Activated CD8-positive, alpha-beta T cell treated with anti-CD3 and anti-CD28 coated beads for 36 hours (primary cell): ENCODE measurements at regions not wholly inside any gene's neighbourhood (a gene's known extent, or its start where the extent isn't known, plus 50 kb on each side); places are given as distances from the start of the nearest gene placed in this dataset.

Experiments
- ATAC-seq: fragments of 200-7000 bp; cut with Tn5 transposase; one replicate; pipeline ENCODE4 v1.10.0; 2021; ENCODE audit warnings: mild to moderate bottlenecking, moderate library complexity
- CTCF ChIA-PET: fragments of 350-600 bp; sonication (Branson Sonifier 250); formaldehyde crosslinking; loops from one replicate; lab custom pipeline; 2021; ENCODE audit warnings: antibody characterized with exemption; lab: Charles Lee
- POLR2A ChIA-PET: fragments of 350-600 bp; sonication (Branson Sonifier 250); formaldehyde crosslinking; loops from one replicate; lab custom pipeline; 2021; ENCODE audit warnings: antibody characterized with exemption; lab: Charles Lee
- DNase-seq: peaks from one replicate; pipeline ENCODE4 v3.0.0-alpha.2; 2020
- H3K27ac Mint-ChIP-seq: one replicate; pipeline ENCODE4 v1.8.0; 2021; ENCODE audit warnings: mild to moderate bottlenecking, mixed read lengths
- H3K27me3 Mint-ChIP-seq: one replicate; pipeline ENCODE4 v1.8.0; 2021; ENCODE audit warnings: mixed read lengths
- H3K36me3 Mint-ChIP-seq: one replicate; pipeline ENCODE4 v1.8.0; 2021; ENCODE audit warnings: low read depth, mixed read lengths
- H3K4me1 Mint-ChIP-seq: one replicate; pipeline ENCODE4 v1.8.0; 2021; ENCODE audit warnings: low read depth, mixed read lengths
- H3K4me3 Mint-ChIP-seq: one replicate; pipeline ENCODE4 v1.8.0; 2021; ENCODE audit warnings: mild to moderate bottlenecking, moderate library complexity, mixed read lengths
- H3K9me3 Mint-ChIP-seq: one replicate; pipeline ENCODE4 v1.8.0; 2021; ENCODE audit warnings: mixed read lengths
- intact Hi-C: fragments of 100-400 bp; cut with micrococcal nuclease; formaldehyde crosslinking; loops from one replicate; pipeline ENCODE4 v1.10.0; 2022
- TF ChIP-seq, protein P1 (sequence below): fragments of 200-600 bp; IDR thresholded peaks from one replicate; pipeline ENCODE4 v1.8.0; 2022; ENCODE audit warnings: antibody characterized with exemption, mild to moderate bottlenecking

DNA sequence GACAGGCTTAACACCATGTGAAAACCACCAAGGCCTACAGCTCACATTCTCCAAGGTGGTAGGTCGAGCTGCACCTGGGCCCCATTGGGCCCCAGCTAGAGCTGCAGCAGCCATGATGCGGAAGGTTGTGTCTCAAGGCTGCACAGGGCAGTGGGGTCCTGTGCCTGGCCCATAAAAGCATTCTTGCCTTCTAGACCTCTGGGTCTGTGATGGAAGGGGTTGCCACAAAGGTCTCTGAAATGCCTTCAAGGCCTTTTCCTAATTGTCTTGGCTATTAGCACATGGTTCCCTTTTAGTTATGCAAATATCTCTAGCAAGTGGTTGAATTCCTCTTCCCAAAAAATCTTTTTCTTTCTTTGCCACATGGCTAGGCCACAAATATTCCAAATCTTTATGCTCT is 52.5 kb upstream of the C11orf58 start:
- Mint-ChIP-seq H3K4me1 (no peaks in the 10 kb centered on the region), H3K27ac (no peak overlapping the region), H3K4me3 (no peak overlapping the region), H3K36me3 (no peaks in the 10 kb centered on the region), H3K9me3 (no peaks in the 10 kb centered on the region), H3K27me3 (peaks cover 2% of the 10 kb centered on the region)
- DNase-seq = no peak
- ChIA-PET CTCF (no interaction called here), POLR2A (no interaction called here)
- no peak for ATAC-seq
- TF ChIP-seq, protein P1, sequence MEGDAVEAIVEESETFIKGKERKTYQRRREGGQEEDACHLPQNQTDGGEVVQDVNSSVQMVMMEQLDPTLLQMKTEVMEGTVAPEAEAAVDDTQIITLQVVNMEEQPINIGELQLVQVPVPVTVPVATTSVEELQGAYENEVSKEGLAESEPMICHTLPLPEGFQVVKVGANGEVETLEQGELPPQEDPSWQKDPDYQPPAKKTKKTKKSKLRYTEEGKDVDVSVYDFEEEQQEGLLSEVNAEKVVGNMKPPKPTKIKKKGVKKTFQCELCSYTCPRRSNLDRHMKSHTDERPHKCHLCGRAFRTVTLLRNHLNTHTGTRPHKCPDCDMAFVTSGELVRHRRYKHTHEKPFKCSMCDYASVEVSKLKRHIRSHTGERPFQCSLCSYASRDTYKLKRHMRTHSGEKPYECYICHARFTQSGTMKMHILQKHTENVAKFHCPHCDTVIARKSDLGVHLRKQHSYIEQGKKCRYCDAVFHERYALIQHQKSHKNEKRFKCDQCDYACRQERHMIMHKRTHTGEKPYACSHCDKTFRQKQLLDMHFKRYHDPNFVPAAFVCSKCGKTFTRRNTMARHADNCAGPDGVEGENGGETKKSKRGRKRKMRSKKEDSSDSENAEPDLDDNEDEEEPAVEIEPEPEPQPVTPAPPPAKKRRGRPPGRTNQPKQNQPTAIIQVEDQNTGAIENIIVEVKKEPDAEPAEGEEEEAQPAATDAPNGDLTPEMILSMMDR = no peak
- intact Hi-C loops = no loop called here

GRCh38 chr11:16678466-16679116 is 59.9 kb upstream of the C11orf58 start:
- intact Hi-C loops = no loop called here
- no peak overlapping the region for H3K4me3 Mint-ChIP-seq
- DNase-seq (no peak), ATAC-seq (no peak)
- TF ChIP-seq, protein P1 = no peak
- H3K4me1 Mint-ChIP-seq = no peaks in the 10 kb centered on the region
- CTCF ChIA-PET = interaction anchor here (1.5 kb wide), 1 partner anchor 109 kb away, joined by 5 read pairs; no protein-coding TSS in a partner anchor
- H3K9me3 Mint-ChIP-seq = peaks cover 4% of the 10 kb centered on the region
- H3K36me3 Mint-ChIP-seq = no peaks in the 10 kb centered on the region
- no peak overlapping the region for H3K27ac Mint-ChIP-seq
- POLR2A ChIA-PET = no interaction called here
- peaks cover 7% of the 10 kb centered on the region for H3K27me3 Mint-ChIP-seq

DNA sequence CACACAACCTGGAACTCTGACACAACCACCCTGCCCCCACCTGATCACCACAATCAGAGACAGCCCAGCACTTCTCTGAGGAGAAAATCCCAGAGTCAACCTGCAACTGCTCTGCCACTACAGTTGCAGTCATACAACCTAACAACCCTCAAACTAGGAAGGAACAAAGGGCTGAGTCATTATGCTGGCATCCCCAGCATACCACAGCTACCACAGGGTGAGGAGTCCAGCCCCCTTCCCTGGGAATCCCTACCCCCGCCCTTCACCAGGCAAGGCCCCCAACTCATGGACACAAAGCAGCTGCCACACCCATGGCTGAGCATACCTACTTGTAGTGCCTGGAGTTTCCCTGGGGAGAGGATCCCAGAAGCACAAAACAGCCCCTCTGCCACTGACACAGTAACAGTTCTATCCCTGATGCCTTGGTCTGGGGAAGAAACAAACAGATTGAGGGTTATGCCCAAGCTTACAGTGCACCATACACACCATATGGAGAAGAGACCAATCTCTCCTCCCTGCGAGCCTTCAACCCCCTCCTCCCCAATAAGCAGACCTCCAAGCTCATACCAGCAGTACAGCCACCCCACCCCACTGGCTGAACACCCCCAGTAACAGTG is 68.5 kb upstream of the C11orf58 start:
- TF ChIP-seq, protein P1 = no peak
- ChIA-PET CTCF (no interaction called here), POLR2A (no interaction called here)
- Mint-ChIP-seq H3K36me3 (no peaks in the 10 kb centered on the region), H3K27me3 (peaks cover 6% of the 10 kb centered on the region), H3K4me1 (no peaks in the 10 kb centered on the region), H3K4me3 (no peak overlapping the region), H3K27ac (no peak overlapping the region), H3K9me3 (peaks cover 15% of the 10 kb centered on the region)
- ATAC-seq (no peak), DNase-seq (no peak)
- intact Hi-C loops = no loop called here

DNA sequence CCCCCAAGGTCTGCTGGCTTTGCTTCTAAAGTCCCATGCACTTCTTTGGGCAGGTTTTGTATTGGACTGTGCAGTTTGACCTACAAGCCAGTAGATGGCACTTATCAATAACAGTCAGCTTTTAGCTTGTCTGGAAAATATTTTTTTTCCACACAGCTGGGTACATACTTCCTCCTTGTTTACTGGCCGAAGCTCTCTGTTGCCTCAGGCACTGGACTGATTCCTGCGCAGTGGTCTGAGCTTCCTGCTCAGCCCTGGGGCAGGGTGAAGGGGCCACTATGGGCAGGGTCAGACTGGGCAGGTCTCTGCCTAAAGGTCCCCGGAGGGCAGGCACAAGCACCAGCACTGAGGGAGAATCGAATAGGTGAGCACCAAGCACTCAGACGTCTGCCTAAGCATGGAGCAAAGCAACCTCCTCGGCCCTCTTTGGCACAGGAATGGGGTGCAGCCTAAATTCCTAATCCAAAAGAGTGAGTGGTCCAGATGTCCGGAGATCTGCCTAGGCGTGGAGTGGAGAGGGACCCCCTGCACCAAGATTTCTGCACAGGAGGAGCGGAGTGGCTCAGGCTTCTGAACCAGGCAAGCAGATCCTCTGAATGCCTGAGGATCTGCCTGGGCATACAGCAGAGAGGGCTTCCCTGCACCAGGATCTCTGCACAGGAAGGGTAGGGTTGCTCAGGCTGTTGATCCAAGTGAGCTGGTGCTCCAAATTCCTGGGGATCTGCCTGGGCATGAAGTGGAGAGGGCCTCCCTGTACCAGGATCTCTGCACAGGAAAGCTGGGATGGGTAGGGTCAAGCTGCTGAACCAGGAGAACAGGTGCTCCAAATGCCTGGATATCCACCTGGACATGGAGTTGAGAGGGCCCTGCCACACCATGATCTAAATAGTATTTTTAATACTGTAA is 105.9 kb upstream of the C11orf58 start:
- CTCF ChIA-PET = interaction anchor here (1.3 kb wide), 1 partner anchor 19 kb away, joined by 4 read pairs; no protein-coding TSS in a partner anchor
- TF ChIP-seq, protein P1 = no peak
- DNase-seq (no peak), ATAC-seq (no peak)
- H3K4me3 Mint-ChIP-seq = no peak overlapping the region
- peaks cover 15% of the 10 kb centered on the region for H3K9me3 Mint-ChIP-seq
- H3K4me1 Mint-ChIP-seq = no peaks in the 10 kb centered on the region
- no peak overlapping the region for H3K27ac Mint-ChIP-seq
- H3K36me3 Mint-ChIP-seq = no peaks in the 10 kb centered on the region
- peaks cover 2% of the 10 kb centered on the region for H3K27me3 Mint-ChIP-seq
- intact Hi-C loops = no loop called here
- POLR2A ChIA-PET = no interaction called here
